Neutrophil (primary cell): ENCODE measurements at regions not wholly inside any gene's neighbourhood (a gene's known extent, or its start where the extent isn't known, plus 50 kb on each side); places are given as distances from the start of the nearest gene placed in this dataset.

Experiments used
- H3K27ac ChIP-seq: fragments of 200-600 bp; sonication (generic); 2 replicates; pipeline ENCODE4 v1.5.1; 2016; ENCODE audit warnings: mild to moderate bottlenecking, moderate library complexity
- H3K27me3 ChIP-seq: fragments of 200-600 bp; sonication (generic); 2 replicates; pipeline ENCODE4 v1.6.0; 2016; ENCODE audit warnings: mild to moderate bottlenecking
- H3K36me3 ChIP-seq: fragments of 200-600 bp; sonication (generic); 2 replicates; pipeline ENCODE4 v1.5.1; 2017
- H3K4me1 ChIP-seq, 2 experiments: fragments of 200-600 bp in 1 of 2; sonication (generic) in 1 of 2; 1 replicate in 1 of 2; 2 replicates in 1 of 2; pipeline versions ENCODE4 v1.5.1 to v1.6.1; 2013 to 2016; ENCODE audit warnings: low read depth in 1 of 2, low read length in 1 of 2, mild to moderate bottlenecking in 1 of 2, moderate library complexity in 1 of 2; ENCODE audit not compliant: control insufficient read depth in 1 of 2, insufficient read depth in 1 of 2
- H3K4me3 ChIP-seq, 2 experiments: fragments of 200-600 bp in 1 of 2; sonication (generic) in 1 of 2; 1 replicate in 1 of 2; 2 replicates in 1 of 2; pipeline ENCODE4 v1.5.1; 2013 to 2016; ENCODE audit warnings: low read depth in 1 of 2, low read length in 1 of 2, mild to moderate bottlenecking in 1 of 2, moderate library complexity in 1 of 2
- H3K9me3 ChIP-seq: fragments of 200-600 bp; sonication (generic); 2 replicates; pipeline ENCODE4 v1.5.1; 2016
- CTCF ChIP-seq: fragments of 200-600 bp; sonication (generic); IDR thresholded peaks from 2 replicates; pipeline ENCODE4 v1.5.1; 2016; ENCODE audit warnings: antibody characterized with exemption

- Histone ChIP-seq H3K27ac (no peak overlapping the region), H3K4me1 (no peaks in the 10 kb centered on the region), H3K4me3 (no peak overlapping the region), H3K9me3 (no peaks in the 10 kb centered on the region), H3K36me3 (no peaks in the 10 kb centered on the region), H3K27me3 (no peaks in the 10 kb centered on the region)
- no peak for TF ChIP-seq CTCF
Observed at GRCh38 chr12:90238663-90239271, 530.1 kb upstream of the ATP2B1 start.

GRCh38 chr12:90237841-90238240 is 529.2 kb upstream of the ATP2B1 start:
- Histone ChIP-seq H3K4me1 (no peaks in the 10 kb centered on the region), H3K27me3 (no peaks in the 10 kb centered on the region), H3K27ac (no peak overlapping the region), H3K36me3 (no peaks in the 10 kb centered on the region), H3K4me3 (no peak overlapping the region), H3K9me3 (no peaks in the 10 kb centered on the region)
- no peak for TF ChIP-seq CTCF

- H3K36me3 ChIP-seq = no peaks in the 10 kb centered on the region
- no peak overlapping the region for H3K4me3 ChIP-seq
- no peak for TF ChIP-seq CTCF
- H3K27me3 ChIP-seq = no peaks in the 10 kb centered on the region
- H3K4me1 ChIP-seq = no peaks in the 10 kb centered on the region
- H3K9me3 ChIP-seq = no peaks in the 10 kb centered on the region
- no peak overlapping the region for H3K27ac ChIP-seq
Observed at GRCh38 chr12:90235642-90236041, 527.0 kb upstream of the ATP2B1 start.

- Histone ChIP-seq H3K27ac (no peak overlapping the region), H3K4me3 (no peak overlapping the region), H3K4me1 (no peaks in the 10 kb centered on the region), H3K9me3 (no peaks in the 10 kb centered on the region), H3K36me3 (no peaks in the 10 kb centered on the region), H3K27me3 (no peaks in the 10 kb centered on the region)
- no peak for TF ChIP-seq CTCF
Observed at GRCh38 chr12:90234472-90234871, 525.8 kb upstream of the ATP2B1 start.

GRCh38 chr12:90233168-90234100 is 524.8 kb upstream of the ATP2B1 start:
- Histone ChIP-seq H3K27me3 (no peaks in the 10 kb centered on the region), H3K36me3 (no peaks in the 10 kb centered on the region), H3K4me3 (no peak overlapping the region), H3K4me1 (no peaks in the 10 kb centered on the region), H3K9me3 (no peaks in the 10 kb centered on the region), H3K27ac (no peak overlapping the region)
- no peak for TF ChIP-seq CTCF
